ENCODE measurements at regions not wholly inside any gene's neighbourhood (a gene's known extent, or its start where the extent isn't known, plus 50 kb on each side); places are given as distances from the start of the nearest gene placed in this dataset.

- no peaks in the 10 kb centered on the region for H3K27me3 ChIP-seq (ENCODE audit: control insufficient read depth in 2 of 2, insufficient read depth in 2 of 2, low read length in 2 of 2)
- H3K4me1 ChIP-seq (ENCODE audit: control insufficient read depth, extremely low read depth, insufficient read depth, low read length), result no peaks in the 10 kb centered on the region
- H3K27ac ChIP-seq (ENCODE audit: insufficient read depth, low read depth, low read length), result no peak overlapping the region
- ChIA-PET POLR2A (no interaction called here), CTCF (no interaction called here)
- H3K79me2 ChIP-seq (ENCODE audit: control insufficient read depth, insufficient read depth, low read length), result no peaks in the 10 kb centered on the region
- intact Hi-C loops (cut with micrococcal nuclease) (no loop called here), dilution Hi-C loops (cut with MboI; ENCODE audit: extremely low pct_ligation_motif_present, low sequenced_read_pairs) (no loop called here)
- no TSS peak for BruUV-seq (replicated peaks)
- FAIRE-seq (no peak), DNase-seq (ENCODE audit: low read depth, low spot score) (no peak)
- no peak overlapping the region for H3K9ac ChIP-seq (replicated peaks; ENCODE audit: extremely low read depth, insufficient read depth, low read length)
- H3K4me2 ChIP-seq (ENCODE audit: insufficient read depth, low read length), result no peak overlapping the region
- H2AFZ ChIP-seq (ENCODE audit: low read depth, low read length), result no peak overlapping the region
- no peak overlapping the region for H3K4me3 ChIP-seq (replicated peaks in 1 of 3; ENCODE audit: insufficient read depth in 1 of 3, low read depth in 1 of 3, low read length in 3 of 3)
- TF ChIP-seq EZH2 (IDR thresholded peaks at IDR 0.05; ENCODE audit: borderline replicate concordance, low read depth, low read length, severe bottlenecking) (no peak), CTCF (IDR thresholded peaks at IDR 0.05; ENCODE audit: extremely low read depth in 1 of 2, insufficient read depth in 1 of 2, low read depth in 1 of 2, low read length in 2 of 2) (no peak), GATA2 (IDR thresholded peaks at IDR 0.05; ENCODE audit: insufficient read depth, insufficient read length, low read depth, low read length) (no peak), POLR2AphosphoS5 (IDR thresholded peaks at IDR 0.05; ENCODE audit: insufficient read depth, low read depth, low read length) (no peak), FOS (IDR thresholded peaks at IDR 0.05; ENCODE audit: borderline replicate concordance, insufficient read depth, low read length) (no peak), MAX (IDR thresholded peaks at IDR 0.05; ENCODE audit: insufficient read depth, insufficient read length) (no peak), MYC (IDR thresholded peaks at IDR 0.05; ENCODE audit: low read depth, low read length) (no peak), POLR2A (IDR thresholded peaks at IDR 0.05; ENCODE audit: low read depth, low read length) (no peak), JUN (IDR thresholded peaks at IDR 0.05; ENCODE audit: borderline replicate concordance, insufficient read depth, insufficient read length, low read depth) (no peak)
- H4K20me1 ChIP-seq (replicated peaks; ENCODE audit: control insufficient read depth, extremely low read depth, insufficient read depth, low read length), result no peaks in the 10 kb centered on the region
- H3K9me1 ChIP-seq (replicated peaks; ENCODE audit: control insufficient read depth, extremely low read depth, insufficient read depth, low read length), result no peaks in the 10 kb centered on the region
- no peaks in the 10 kb centered on the region for H3K9me3 ChIP-seq (replicated peaks; ENCODE audit: control insufficient read depth, insufficient read depth, low read length)
- no peaks in the 10 kb centered on the region for H3K36me3 ChIP-seq (ENCODE audit: control insufficient read depth in 2 of 2, extremely low read depth in 1 of 2, insufficient read depth in 2 of 2, low read length in 2 of 2)
Measured at GRCh38 chr12:67819902-67820301, 169.3 kb upstream of the IFNG-AS1 start.
